HG03354 (cell line): ENCODE measurements at regions not wholly inside any gene's neighbourhood (a gene's known extent, or its start where the extent isn't known, plus 50 kb on each side); places are given as distances from the start of the nearest gene placed in this dataset.
A peak's percentile ranks its signal among the peaks of the same experiment; 100 is the strongest.

Experiments
- ATAC-seq: cut with Tn5 transposase; IDR thresholded peaks from one replicate; pipeline ENCODE4 v1.9.1; 2021; ENCODE audit warnings: mild to moderate bottlenecking; ENCODE audit not compliant: unreplicated experiment, poor library complexity, severe bottlenecking

- ATAC-seq = no peak
These were observed 331.4 kb downstream of the BCAT1 start for GRCh38 chr12:24617471-24617870.

GRCh38 chr12:24615967-24616411 is 332.9 kb downstream of the BCAT1 start:
- no peak for ATAC-seq

DNA sequence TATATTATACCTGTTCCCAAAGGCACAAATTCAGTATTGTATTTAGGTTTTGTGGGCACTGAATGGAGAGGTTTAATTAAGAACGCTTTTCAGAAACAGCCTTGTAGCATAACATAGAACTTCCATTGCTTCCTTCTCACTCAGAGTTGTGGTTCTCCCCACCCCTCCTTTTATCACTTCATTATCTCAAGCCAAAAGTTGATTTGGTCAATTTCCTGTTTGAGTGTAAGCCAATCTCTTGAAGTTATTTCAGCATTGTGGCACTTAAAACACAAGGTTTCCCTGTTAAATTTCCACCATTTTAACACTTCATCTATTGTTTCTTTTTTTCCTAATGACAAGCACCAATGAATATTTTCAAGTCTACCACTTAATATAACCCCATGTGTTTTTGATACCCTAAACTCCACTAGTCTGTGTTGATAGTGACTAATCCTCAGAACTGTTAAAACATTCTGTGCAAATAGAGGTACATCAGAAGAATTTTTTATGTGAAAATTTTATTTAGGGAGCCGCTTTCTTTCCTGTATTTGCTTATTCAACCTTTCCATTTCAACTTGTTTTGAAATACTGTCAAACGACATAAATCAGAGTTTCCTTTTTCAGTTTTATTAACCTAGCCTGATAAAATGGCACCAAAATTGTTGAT is 340.1 kb downstream of the BCAT1 start:
- ATAC-seq = no peak

- ATAC-seq = no peak
These were observed 340.8 kb downstream of the BCAT1 start for GRCh38 chr12:24608108-24608507.

- ATAC-seq = no peak
These were observed 343.0 kb downstream of the BCAT1 start for GRCh38 chr12:24605916-24606315.

DNA sequence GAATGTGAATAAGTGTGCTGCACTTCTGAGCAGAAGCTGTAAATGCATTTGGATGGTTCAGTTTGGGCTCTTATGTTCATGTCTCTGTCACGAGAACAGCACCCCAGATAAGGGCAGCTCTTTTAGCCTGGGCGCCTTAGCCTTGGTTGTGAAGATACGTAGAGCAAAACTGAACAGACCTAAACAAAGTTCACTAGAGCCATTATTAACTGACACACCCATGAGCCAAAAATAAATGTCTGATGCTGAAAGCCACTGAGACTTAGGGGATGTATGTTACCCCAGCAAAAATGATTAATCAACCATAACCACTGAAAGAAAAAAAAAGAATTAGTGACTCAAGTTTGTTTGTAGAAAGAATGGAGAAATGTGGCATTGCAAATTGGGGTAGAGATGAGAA is 343.4 kb downstream of the BCAT1 start:
- no peak for ATAC-seq

- ATAC-seq = no peak
These were observed 345.5 kb downstream of the BCAT1 start for GRCh38 chr12:24603371-24603770.

DNA sequence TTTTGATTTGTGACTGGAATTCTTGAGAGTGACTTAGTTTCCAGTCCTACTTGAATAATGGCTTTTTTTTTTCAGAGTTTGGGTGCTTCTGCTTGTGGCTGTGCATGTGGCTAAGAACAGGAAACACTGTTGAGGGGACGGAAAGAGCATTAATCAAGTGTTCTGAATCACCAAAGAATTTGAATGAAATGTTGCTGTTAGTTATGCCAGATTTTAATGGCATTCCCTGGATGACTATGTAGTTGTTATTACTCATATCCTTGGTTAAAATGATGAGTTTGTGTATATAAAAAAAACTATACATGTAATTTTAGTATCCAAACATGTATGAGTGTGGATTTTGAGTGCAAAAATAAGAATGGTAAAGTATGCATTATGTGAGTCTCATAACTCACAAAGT is 347.9 kb downstream of the BCAT1 start:
- peak; percentile 59 for ATAC-seq

DNA sequence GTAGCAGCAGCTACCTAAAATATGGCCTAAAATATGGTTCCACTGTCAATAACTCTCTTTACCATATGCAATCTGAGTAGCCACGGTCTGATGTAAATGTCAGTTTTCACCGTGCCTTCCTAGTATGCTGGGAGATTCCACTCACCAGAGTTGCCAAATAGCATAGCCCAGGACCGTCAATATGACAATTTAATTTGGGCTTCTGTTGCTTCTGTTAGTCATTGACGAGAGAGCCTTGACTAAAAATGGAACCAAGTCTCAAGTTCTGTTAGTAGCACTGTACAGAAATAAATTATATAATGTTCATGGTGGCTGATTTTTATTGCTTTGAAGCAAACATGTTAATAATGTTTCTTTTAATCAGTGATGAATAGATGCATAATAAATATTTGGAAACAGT is 348.4 kb downstream of the BCAT1 start:
- no peak for ATAC-seq

GRCh38 chr12:24599736-24600135 is 349.2 kb downstream of the BCAT1 start:
- ATAC-seq = no peak

DNA sequence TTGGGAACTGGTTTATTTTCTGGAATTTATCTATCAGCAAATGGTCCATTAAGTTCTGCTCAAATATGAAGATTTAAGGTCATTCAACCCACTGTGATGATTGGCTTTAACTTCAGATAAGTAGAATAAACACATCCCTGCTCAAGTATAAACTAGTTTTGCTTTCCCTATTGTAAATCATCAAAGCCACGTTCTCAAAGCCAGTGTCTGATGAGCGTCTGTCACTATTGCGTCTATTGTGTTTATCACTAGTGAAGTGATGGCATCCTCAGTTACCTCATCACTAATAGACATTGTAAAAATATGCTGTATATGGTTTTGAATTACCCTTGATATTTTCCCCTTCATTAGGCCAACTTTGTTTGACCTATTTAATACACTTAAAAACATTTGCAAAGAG is 351.3 kb downstream of the BCAT1 start:
- no peak for ATAC-seq

- no peak for ATAC-seq
These were observed 352.0 kb downstream of the BCAT1 start for GRCh38 chr12:24596768-24597388.

DNA sequence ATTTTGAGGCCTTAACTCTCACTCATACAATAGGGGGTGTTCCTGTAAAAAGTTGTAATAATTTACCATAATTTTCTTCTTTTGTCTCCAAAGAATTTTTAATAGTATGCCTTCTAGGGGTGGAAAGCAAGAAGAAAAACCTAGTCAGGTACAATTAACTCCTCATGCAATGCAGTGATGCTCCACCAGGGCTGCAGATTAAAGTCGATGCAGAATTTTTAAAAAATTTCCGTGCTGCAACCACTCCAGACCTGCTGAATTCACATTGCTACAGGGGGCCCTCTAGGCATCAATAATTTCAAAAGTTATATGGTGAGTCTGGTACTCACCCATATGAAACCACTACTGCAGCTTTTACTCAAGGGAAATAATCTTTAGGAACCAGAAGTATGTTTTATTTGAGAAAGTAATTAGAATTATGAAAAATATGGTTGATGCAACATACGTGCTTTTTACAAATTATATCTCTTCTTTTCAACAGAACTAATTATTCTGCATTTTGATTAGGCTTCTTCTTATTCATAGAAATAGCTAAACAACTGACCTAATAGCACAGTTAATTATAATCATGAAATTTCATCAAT is 353.2 kb downstream of the BCAT1 start:
- peak; percentile 53 for ATAC-seq

- no peak for ATAC-seq
These were observed 357.0 kb downstream of the BCAT1 start for GRCh38 chr12:24591715-24592440.

GRCh38 chr12:24591079-24591626 is 357.7 kb downstream of the BCAT1 start:
- no peak for ATAC-seq

- no peak for ATAC-seq
These were observed 362.6 kb downstream of the BCAT1 start for GRCh38 chr12:24586293-24586692.

GRCh38 chr12:24584032-24584675 is 364.7 kb downstream of the BCAT1 start:
- ATAC-seq = no peak

DNA sequence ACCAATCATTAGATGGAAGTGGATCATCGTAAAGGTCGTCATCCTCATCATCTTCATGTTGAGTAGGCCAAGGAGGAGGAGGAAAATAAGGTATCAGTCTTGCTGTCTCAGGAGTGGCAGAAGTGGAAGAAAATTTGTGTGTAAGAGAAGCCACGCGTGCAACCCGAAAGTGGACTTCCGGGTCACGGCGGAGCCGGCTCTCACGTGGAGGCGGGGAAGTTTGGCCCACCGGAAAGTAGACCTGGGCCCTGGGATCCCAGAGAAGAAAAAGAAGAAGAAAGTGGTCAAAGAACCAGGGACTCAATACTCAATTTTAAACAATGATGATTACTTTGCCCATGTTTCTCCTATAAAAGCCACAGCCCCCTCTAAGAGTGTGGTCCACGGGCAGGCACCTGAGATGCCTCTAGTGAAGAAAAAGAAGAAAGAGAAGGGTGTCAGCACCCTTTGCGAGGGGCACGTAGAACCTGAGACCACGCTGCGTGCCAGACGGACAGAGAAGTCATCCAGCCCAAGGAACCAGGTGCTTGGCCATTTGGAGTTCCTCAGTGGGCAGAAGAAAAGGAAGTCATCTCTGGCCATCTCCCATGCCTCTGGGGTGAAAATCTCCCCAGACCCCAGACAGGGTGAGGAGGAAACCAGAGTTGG is 365.8 kb downstream of the BCAT1 start:
- ATAC-seq = no peak

DNA sequence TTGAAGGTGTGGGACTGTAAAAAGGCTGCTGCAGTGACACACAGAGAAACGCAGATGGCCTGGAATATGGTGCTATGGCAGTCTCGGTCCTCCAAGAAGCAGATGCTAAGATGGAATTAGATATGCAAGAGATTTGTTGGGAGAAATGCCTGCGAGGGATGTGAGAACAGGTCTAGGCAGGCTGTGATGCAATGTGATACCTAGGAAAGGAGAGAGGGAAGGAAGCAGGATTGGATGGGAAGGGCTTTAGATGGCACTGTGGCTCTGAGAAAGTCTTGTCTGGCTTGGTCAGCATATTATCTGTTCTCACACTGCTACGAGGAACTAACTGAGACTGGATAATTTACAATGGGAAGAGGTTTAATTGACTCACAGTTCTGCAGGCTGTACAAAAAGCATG is 374.4 kb downstream of the BCAT1 start:
- ATAC-seq = no peak
